Left ventricle myocardium inferior (tissue), 1 donor: ENCODE measurements at regions not wholly inside any gene's neighbourhood (a gene's known extent, or its start where the extent isn't known, plus 50 kb on each side); places are given as distances from the start of the nearest gene placed in this dataset.

Experiments
- DNase-seq: peaks from one replicate; pipeline ENCODE4 v3.0.0-alpha.2; 2020
- H3K27ac ChIP-seq: fragments of 200-600 bp; replicated peaks from 2 replicates; pipeline ENCODE4 v1.8.0; 2021
- H3K27me3 ChIP-seq: fragments of 200-600 bp; 2 replicates; pipeline ENCODE4 v1.8.0; 2021; ENCODE audit warnings: low read depth
- H3K36me3 ChIP-seq: fragments of 200-600 bp; 2 replicates; pipeline ENCODE4 v1.8.0; 2021
- H3K4me1 ChIP-seq: fragments of 200-600 bp; 2 replicates; pipeline ENCODE4 v1.8.0; 2021
- H3K4me3 ChIP-seq: fragments of 200-600 bp; 2 replicates; pipeline ENCODE4 v1.8.0; 2021; ENCODE audit warnings: mild to moderate bottlenecking, moderate library complexity
- H3K9me3 ChIP-seq: fragments of 200-600 bp; replicated peaks from 2 replicates; pipeline ENCODE4 v1.8.0; 2021
- CTCF ChIP-seq: fragments of 200-600 bp; IDR thresholded peaks from 2 replicates; pipeline ENCODE4 v1.8.0; 2021; ENCODE audit warnings: antibody characterized with exemption, mild to moderate bottlenecking, borderline replicate concordance
- intact Hi-C: fragments of 100-400 bp; cut with micrococcal nuclease; formaldehyde crosslinking; loops from one replicate; pipeline ENCODE4 v1.11.0; 2022
- donor health status: DM: no; HTN: yes; CAD: no; lungs with severe emphysema.

- Histone ChIP-seq H3K4me3 (no peak overlapping the region), H3K4me1 (no peaks in the 10 kb centered on the region), H3K36me3 (no peaks in the 10 kb centered on the region), H3K27ac (no peak overlapping the region), H3K27me3 (no peaks in the 10 kb centered on the region), H3K9me3 (no peaks in the 10 kb centered on the region)
- intact Hi-C loops = no loop called here
- no peak for DNase-seq
- no peak for TF ChIP-seq CTCF
Measured at GRCh38 chr4:12957108-12957507, 527.0 kb downstream of the RAB28 start.

- intact Hi-C loops = no loop called here
- DNase-seq = no peak
- no peaks in the 10 kb centered on the region for H3K36me3 ChIP-seq
- H3K4me1 ChIP-seq = no peaks in the 10 kb centered on the region
- H3K4me3 ChIP-seq = no peak overlapping the region
- H3K27me3 ChIP-seq = no peaks in the 10 kb centered on the region
- no peak overlapping the region for H3K27ac ChIP-seq
- no peak for TF ChIP-seq CTCF
- H3K9me3 ChIP-seq = no peaks in the 10 kb centered on the region
Measured at GRCh38 chr4:12956026-12956425, 528.1 kb downstream of the RAB28 start.

GRCh38 chr4:12949719-12950490, 534.2 kb downstream of the RAB28 start:
- DNase-seq = no peak
- Histone ChIP-seq H3K9me3 (no peaks in the 10 kb centered on the region), H3K27ac (no peak overlapping the region), H3K36me3 (no peaks in the 10 kb centered on the region), H3K4me3 (no peak overlapping the region), H3K27me3 (no peaks in the 10 kb centered on the region), H3K4me1 (no peaks in the 10 kb centered on the region)
- TF ChIP-seq CTCF = no peak
- intact Hi-C loops = no loop called here

- H3K9me3 ChIP-seq = no peaks in the 10 kb centered on the region
- no peak overlapping the region for H3K4me3 ChIP-seq
- TF ChIP-seq CTCF = no peak
- no peaks in the 10 kb centered on the region for H3K27me3 ChIP-seq
- intact Hi-C loops = no loop called here
- H3K27ac ChIP-seq = no peak overlapping the region
- no peaks in the 10 kb centered on the region for H3K4me1 ChIP-seq
- DNase-seq = no peak
- H3K36me3 ChIP-seq = no peaks in the 10 kb centered on the region
Measured at GRCh38 chr4:12943069-12943468, 541.1 kb downstream of the RAB28 start.

GRCh38 chr4:12933760-12934221, 550.3 kb downstream of the RAB28 start:
- H3K4me1 ChIP-seq = no peaks in the 10 kb centered on the region
- peaks cover 10% of the 10 kb centered on the region for H3K9me3 ChIP-seq
- intact Hi-C loops = no loop called here
- no peak overlapping the region for H3K27ac ChIP-seq
- no peaks in the 10 kb centered on the region for H3K27me3 ChIP-seq
- DNase-seq = no peak
- no peaks in the 10 kb centered on the region for H3K36me3 ChIP-seq
- no peak for TF ChIP-seq CTCF
- H3K4me3 ChIP-seq = no peak overlapping the region
